ENCODE measurements at regions not wholly inside any gene's neighbourhood (a gene's known extent, or its start where the extent isn't known, plus 50 kb on each side); places are given as distances from the start of the nearest gene placed in this dataset.

DNA sequence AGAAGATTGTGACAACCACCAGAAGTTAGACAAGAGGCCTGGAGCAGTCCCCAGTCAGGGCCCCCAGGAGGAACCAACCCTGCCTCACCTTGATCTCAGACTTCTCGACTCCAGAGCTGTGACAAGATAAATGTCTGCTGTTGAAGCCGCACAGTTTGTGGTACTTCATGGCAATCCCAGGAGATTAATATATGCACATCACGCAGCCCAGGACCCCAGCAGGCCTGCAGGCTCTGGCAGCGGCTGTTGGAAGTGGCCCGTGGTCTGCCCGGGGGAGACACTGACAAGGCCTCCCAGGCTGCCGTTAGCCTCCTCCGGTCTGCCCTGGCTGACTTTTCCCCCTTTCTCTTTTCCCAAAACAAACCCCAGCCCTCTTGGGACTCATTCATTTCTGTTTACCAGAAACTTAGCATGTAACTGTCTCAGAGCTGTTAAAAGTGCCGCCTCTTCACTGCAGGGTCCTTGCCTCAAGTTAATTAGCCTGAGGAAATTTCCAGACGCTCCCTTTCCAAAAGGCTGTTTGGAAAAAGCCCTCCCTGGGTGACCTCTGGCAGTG lies 183.5 kb upstream of the LYSMD4 start:
- Histone ChIP-seq H3K4me1 (ENCODE audit: insufficient read depth, low read length) (no peaks in the 10 kb centered on the region), H3K9ac (ENCODE audit: insufficient read depth, low read depth, low read length) (no peak overlapping the region), H3K4me3 (replicated peaks in 1 of 3; ENCODE audit: insufficient read depth in 1 of 3, low read depth in 2 of 3, low read length in 3 of 3) (no peak overlapping the region), H3K36me3 (replicated peaks in 1 of 2; ENCODE audit: control insufficient read depth in 1 of 2, insufficient read depth in 2 of 2, low read length in 2 of 2) (no peaks in the 10 kb centered on the region), H3K4me2 (ENCODE audit: low read depth, low read length) (no peak overlapping the region), H4K20me1 (ENCODE audit: insufficient read depth, low read length) (no peaks in the 10 kb centered on the region), H3K9me3 (ENCODE audit: low read length) (no peaks in the 10 kb centered on the region), H3K79me2 (ENCODE audit: insufficient read depth, low read length) (no peaks in the 10 kb centered on the region), H2AFZ (ENCODE audit: low read length) (no peak overlapping the region), H3K27ac (ENCODE audit: extremely low read length, insufficient read depth, low read length) (no peak overlapping the region), H3K27me3 (ENCODE audit: control insufficient read depth in 1 of 2, insufficient read depth in 2 of 2, low read length in 2 of 2) (0 out of 5 replicates have a peak, but pooled peaks cover 0 to 5% of the 10 kb centered on the region in 2 experiments)
- FAIRE-seq = no peak
- intact Hi-C loops (cut with micrococcal nuclease; ENCODE audit: unreplicated experiment) (no loop called here), in situ Hi-C loops (cut with HindIII; ENCODE audit: extremely low pct_ligation_motif_present, low pct_unique_long_range_greater_than_20kb) (no loop called here)
- TF ChIP-seq SETDB1 (CRISPR knock-in tag; IDR thresholded peaks at IDR 0.05; ENCODE audit: borderline replicate concordance) = no peak
- TF ChIP-seq, protein P1, sequence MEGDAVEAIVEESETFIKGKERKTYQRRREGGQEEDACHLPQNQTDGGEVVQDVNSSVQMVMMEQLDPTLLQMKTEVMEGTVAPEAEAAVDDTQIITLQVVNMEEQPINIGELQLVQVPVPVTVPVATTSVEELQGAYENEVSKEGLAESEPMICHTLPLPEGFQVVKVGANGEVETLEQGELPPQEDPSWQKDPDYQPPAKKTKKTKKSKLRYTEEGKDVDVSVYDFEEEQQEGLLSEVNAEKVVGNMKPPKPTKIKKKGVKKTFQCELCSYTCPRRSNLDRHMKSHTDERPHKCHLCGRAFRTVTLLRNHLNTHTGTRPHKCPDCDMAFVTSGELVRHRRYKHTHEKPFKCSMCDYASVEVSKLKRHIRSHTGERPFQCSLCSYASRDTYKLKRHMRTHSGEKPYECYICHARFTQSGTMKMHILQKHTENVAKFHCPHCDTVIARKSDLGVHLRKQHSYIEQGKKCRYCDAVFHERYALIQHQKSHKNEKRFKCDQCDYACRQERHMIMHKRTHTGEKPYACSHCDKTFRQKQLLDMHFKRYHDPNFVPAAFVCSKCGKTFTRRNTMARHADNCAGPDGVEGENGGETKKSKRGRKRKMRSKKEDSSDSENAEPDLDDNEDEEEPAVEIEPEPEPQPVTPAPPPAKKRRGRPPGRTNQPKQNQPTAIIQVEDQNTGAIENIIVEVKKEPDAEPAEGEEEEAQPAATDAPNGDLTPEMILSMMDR (CRISPR knock-in tag; IDR thresholded peaks at IDR 0.05) = no peak
- TF ChIP-seq FOXC1 (CRISPR knock-in tag; IDR thresholded peaks at IDR 0.05; ENCODE audit: borderline replicate concordance) = no peak
- no peak for TF ChIP-seq ARNTL (CRISPR knock-in tag; IDR thresholded peaks at IDR 0.05)
- TF ChIP-seq NFATC3 (CRISPR knock-in tag; IDR thresholded peaks at IDR 0.05) = no peak
- TF ChIP-seq, protein P2, sequence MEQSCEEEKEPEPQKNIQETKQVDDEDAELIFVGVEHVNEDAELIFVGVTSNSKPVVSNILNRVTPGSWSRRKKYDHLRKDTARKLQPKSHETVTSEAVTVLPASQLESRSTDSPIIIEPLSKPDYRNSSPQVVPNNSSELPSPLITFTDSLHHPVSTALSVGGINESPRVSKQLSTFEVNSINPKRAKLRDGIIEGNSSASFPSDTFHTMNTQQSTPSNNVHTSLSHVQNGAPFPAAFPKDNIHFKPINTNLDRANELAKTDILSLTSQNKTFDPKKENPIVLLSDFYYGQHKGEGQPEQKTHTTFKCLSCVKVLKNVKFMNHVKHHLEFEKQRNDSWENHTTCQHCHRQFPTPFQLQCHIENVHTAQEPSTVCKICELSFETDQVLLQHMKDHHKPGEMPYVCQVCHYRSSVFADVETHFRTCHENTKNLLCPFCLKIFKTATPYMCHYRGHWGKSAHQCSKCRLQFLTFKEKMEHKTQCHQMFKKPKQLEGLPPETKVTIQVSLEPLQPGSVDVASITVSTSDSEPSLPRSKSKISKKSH (CRISPR knock-in tag; IDR thresholded peaks at IDR 0.05; ENCODE audit: borderline replicate concordance) = no peak
- TF ChIP-seq ARHGAP35 (CRISPR knock-in tag; IDR thresholded peaks at IDR 0.05; ENCODE audit: borderline replicate concordance) = no peak
- TF ChIP-seq, protein P3, sequence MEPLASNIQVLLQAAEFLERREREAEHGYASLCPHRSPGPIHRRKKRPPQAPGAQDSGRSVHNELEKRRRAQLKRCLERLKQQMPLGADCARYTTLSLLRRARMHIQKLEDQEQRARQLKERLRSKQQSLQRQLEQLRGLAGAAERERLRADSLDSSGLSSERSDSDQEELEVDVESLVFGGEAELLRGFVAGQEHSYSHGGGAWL (CRISPR knock-in tag; IDR thresholded peaks at IDR 0.05) = no peak
- TF ChIP-seq ZZZ3 (CRISPR knock-in tag; IDR thresholded peaks at IDR 0.05; ENCODE audit: borderline replicate concordance) = no peak
- TF ChIP-seq XBP1 (CRISPR knock-in tag; IDR thresholded peaks at IDR 0.05) = no peak
- TF ChIP-seq, protein P4, sequence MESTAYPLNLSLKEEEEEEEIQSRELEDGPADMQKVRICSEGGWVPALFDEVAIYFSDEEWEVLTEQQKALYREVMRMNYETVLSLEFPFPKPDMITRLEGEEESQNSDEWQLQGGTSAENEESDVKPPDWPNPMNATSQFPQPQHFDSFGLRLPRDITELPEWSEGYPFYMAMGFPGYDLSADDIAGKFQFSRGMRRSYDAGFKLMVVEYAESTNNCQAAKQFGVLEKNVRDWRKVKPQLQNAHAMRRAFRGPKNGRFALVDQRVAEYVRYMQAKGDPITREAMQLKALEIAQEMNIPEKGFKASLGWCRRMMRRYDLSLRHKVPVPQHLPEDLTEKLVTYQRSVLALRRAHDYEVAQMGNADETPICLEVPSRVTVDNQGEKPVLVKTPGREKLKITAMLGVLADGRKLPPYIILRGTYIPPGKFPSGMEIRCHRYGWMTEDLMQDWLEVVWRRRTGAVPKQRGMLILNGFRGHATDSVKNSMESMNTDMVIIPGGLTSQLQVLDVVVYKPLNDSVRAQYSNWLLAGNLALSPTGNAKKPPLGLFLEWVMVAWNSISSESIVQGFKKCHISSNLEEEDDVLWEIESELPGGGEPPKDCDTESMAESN (CRISPR knock-in tag; conservative IDR thresholded peaks at IDR 0.05) = no peak
- TF ChIP-seq HOXA3 (CRISPR knock-in tag; IDR thresholded peaks at IDR 0.05) = no peak
- ChIA-PET POLR2A (no interaction called here), CTCF (ENCODE audit: low intra/inter-chr PET ratio, low total read pairs) (no interaction called here)
- BruUV-seq (replicated peaks) = no TSS peak
- 89% methylated on average over 7 of the region's 10 CpGs for WGBS (ENCODE audit: low lambda C conversion rate)
- ATAC-seq = no peak
- no peak for DNase-seq (ENCODE audit: low spot score)

Measured in HepG2 (cell line).